IMR-90 (cell line): ENCODE measurements at regions not wholly inside any gene's neighbourhood (a gene's known extent, or its start where the extent isn't known, plus 50 kb on each side); places are given as distances from the start of the nearest gene placed in this dataset.

Source experiments
- ATAC-seq: fragments of 200-7000 bp; cut with Tn5 transposase; 2 replicates; pipeline ENCODE4 v1.9.1; 2020; ENCODE audit warnings: low read depth, mild to moderate bottlenecking, moderate library complexity
- BruUV-seq: library from RNA; stranded (reverse); fragments of 400-500 nt; replicated peaks from 2 replicates; lab custom pipeline; 2021; lab: Mats Ljungman, UMichigan
- CTCF ChIA-PET: fragments of 300-600 bp; formaldehyde crosslinking; extraction: SDS; loops from one replicate; lab custom pipeline; 2021; ENCODE audit warnings: antibody characterized with exemption; lab: Yijun Ruan, JAX
- POLR2A ChIA-PET: fragments of 300-600 bp; sonication (Branson Sonifier 250); formaldehyde crosslinking; loops from one replicate; lab custom pipeline; 2022; ENCODE audit warnings: antibody characterized with exemption; ENCODE audit not compliant: unreplicated experiment; lab: Charles Lee
- DNase-seq: peaks from one replicate; pipeline ENCODE4 v3.0.0; 2013
- H2AFZ ChIP-seq: replicated peaks from 2 replicates; pipeline ENCODE3; 2013; ENCODE audit warnings: low read length, mild to moderate bottlenecking; ENCODE audit not compliant: poor library complexity
- H2AK5ac ChIP-seq: 2 replicates; pipeline ENCODE4 v1.6.1; 2013; ENCODE audit warnings: low read depth, low read length, inconsistent platforms
- H2AK9ac ChIP-seq: replicated peaks from 2 replicates; pipeline ENCODE3; 2013; ENCODE audit warnings: mild to moderate bottlenecking, low read depth, low read length, moderate library complexity; ENCODE audit not compliant: poor library complexity
- H2BK120ac ChIP-seq: 2 replicates; pipeline ENCODE4 v1.6.1; 2013; ENCODE audit warnings: low read depth, low read length, inconsistent platforms
- H2BK15ac ChIP-seq: 3 replicates; pipeline ENCODE4 v1.6.1; 2013; ENCODE audit warnings: low read depth, low read length, inconsistent platforms
- H2BK20ac ChIP-seq: 2 replicates; pipeline ENCODE4 v1.6.1; 2013; ENCODE audit warnings: low read depth, mild to moderate bottlenecking, inconsistent platforms, low read length, moderate library complexity
- H2BK5ac ChIP-seq: 2 replicates; pipeline ENCODE4 v1.6.1; 2013; ENCODE audit warnings: mild to moderate bottlenecking, low read depth, low read length, inconsistent platforms; ENCODE audit not compliant: poor library complexity, severe bottlenecking
- H3K14ac ChIP-seq: replicated peaks from 2 replicates; pipeline ENCODE4 v1.6.1; 2013; ENCODE audit warnings: low read depth, low read length, inconsistent platforms
- H3K18ac ChIP-seq: 2 replicates; pipeline ENCODE4 v1.6.1; 2013; ENCODE audit warnings: low read depth, low read length, control low read depth
- H3K23ac ChIP-seq: 2 replicates; pipeline ENCODE4 v1.6.1; 2013; ENCODE audit warnings: low read depth, low read length, inconsistent platforms
- H3K27ac ChIP-seq: 2 replicates; pipeline ENCODE4 v1.5.1; 2013; ENCODE audit warnings: mild to moderate bottlenecking, control low read depth, low read length; ENCODE audit not compliant: insufficient read depth
- H3K27me3 ChIP-seq: 2 replicates; pipeline ENCODE4 v1.6.1; 2013; ENCODE audit warnings: low read length; ENCODE audit not compliant: control insufficient read depth, insufficient read depth
- H3K36me3 ChIP-seq: 2 replicates; pipeline ENCODE4 v1.6.1; 2013; ENCODE audit warnings: low read length, mixed read lengths; ENCODE audit not compliant: control insufficient read depth, insufficient read depth
- H3K4ac ChIP-seq: 2 replicates; pipeline ENCODE4 v1.6.1; 2013; ENCODE audit warnings: low read depth, low read length, inconsistent platforms
- H3K4me1 ChIP-seq: 2 replicates; pipeline ENCODE4 v1.6.1; 2013; ENCODE audit warnings: low read length, mixed read lengths; ENCODE audit not compliant: control insufficient read depth, insufficient read depth
- H3K4me2 ChIP-seq: 2 replicates; pipeline ENCODE4 v1.6.1; 2013; ENCODE audit warnings: low read depth, mild to moderate bottlenecking, control low read depth, low read length, moderate library complexity
- H3K4me3 ChIP-seq: 2 replicates; pipeline ENCODE4 v1.5.1; 2013; ENCODE audit warnings: low read depth, mild to moderate bottlenecking, control low read depth, low read length, moderate library complexity; ENCODE audit not compliant: insufficient read depth
- H3K56ac ChIP-seq: 2 replicates; pipeline ENCODE4 v1.6.1; 2013; ENCODE audit warnings: low read length, inconsistent platforms; ENCODE audit not compliant: insufficient read depth; ENCODE audit errors: extremely low read depth
- H3K79me1 ChIP-seq, 2 experiments: 2 replicates each; pipeline ENCODE4 v1.6.1; 2013; ENCODE audit warnings: low read length in 2 of 2, inconsistent platforms in 1 of 2, low read depth in 1 of 2
- H3K9ac ChIP-seq: 2 replicates; pipeline ENCODE4 v1.6.1; 2013; ENCODE audit warnings: low read depth, low read length, control low read depth
- H3K9me1 ChIP-seq: 2 replicates; pipeline ENCODE4 v1.6.1; 2013; ENCODE audit warnings: low read length, inconsistent platforms; ENCODE audit not compliant: insufficient read depth
- H3K9me3 ChIP-seq: 2 replicates; pipeline ENCODE4 v1.6.1; 2013; ENCODE audit warnings: low read length; ENCODE audit not compliant: control insufficient read depth, insufficient read depth
- H4K20me1 ChIP-seq: 2 replicates; pipeline ENCODE4 v1.6.1; 2013; ENCODE audit warnings: low read length, inconsistent platforms; ENCODE audit not compliant: insufficient read depth
- H4K5ac ChIP-seq: 2 replicates; pipeline ENCODE4 v1.6.1; 2013; ENCODE audit warnings: mild to moderate bottlenecking, low read depth, low read length, control low read depth
- H4K8ac ChIP-seq, 2 experiments: 2 replicates each; pipeline ENCODE4 v1.6.1; 2013; ENCODE audit warnings: low read depth in 2 of 2, low read length in 2 of 2, control low read depth in 1 of 2, inconsistent platforms in 1 of 2
- H4K91ac ChIP-seq: 2 replicates; pipeline ENCODE4 v1.6.1; 2013; ENCODE audit warnings: low read depth, low read length, inconsistent platforms; ENCODE audit not compliant: insufficient read depth
- BHLHE40 ChIP-seq: fragments of 150-350 bp; IDR thresholded peaks from 2 replicates; pipeline ENCODE4 v1.6.1; 2016; ENCODE audit warnings: mild to moderate bottlenecking, low read depth, low read length
- CEBPB ChIP-seq: IDR thresholded peaks from 2 replicates; pipeline ENCODE4 v1.6.1; 2012; ENCODE audit warnings: low read depth, low read length, improper control_type of control experiment
- CHD1 ChIP-seq: IDR thresholded peaks from 2 replicates; pipeline ENCODE4 v1.6.1; 2012; ENCODE audit warnings: low read depth, low read length, improper control_type of control experiment
- RFX5 ChIP-seq: IDR thresholded peaks from 2 replicates; pipeline ENCODE4 v1.8.0; 2012; ENCODE audit warnings: low read depth, mild to moderate bottlenecking, low read length, moderate library complexity
- WGBS, 2 experiments: methylation state at CpG; one replicate each; pipeline versions ENCODE4 v1.1.5 to v1.1.7; 2013; ENCODE audit warnings: missing lambda C conversion rate in 2 of 2; ENCODE audit not compliant: insufficient read length in 1 of 2; ENCODE audit errors: extremely low coverage in 2 of 2; 5-methylcytosine and 5-hydroxymethylcytosine counted together
- dilution Hi-C: fragments of 300-500 bp; cut with HindIII; formaldehyde crosslinking; loops from one replicate; pipeline ENCODE4 v1.14.3; 2018; ENCODE audit warnings: low sequenced_read_pairs; ENCODE audit not compliant: unreplicated experiment
- in situ Hi-C: fragments of 300-500 bp; cut with MboI; formaldehyde crosslinking; loops from 3 replicates; pipeline ENCODE4 v1.14.3; 2019; ENCODE audit warnings: low sequenced_read_pairs, inconsistent platforms, mixed read lengths
- intact Hi-C: fragments of 100-400 bp; cut with micrococcal nuclease; formaldehyde crosslinking; loops from 2 replicates; pipeline ENCODE4 v1.10.0; 2022

- Histone ChIP-seq H3K27ac (no peak overlapping the region), H3K4me1 (no peaks in the 10 kb centered on the region), H4K91ac (no peak overlapping the region), H2BK120ac (no peak overlapping the region), H3K23ac (no peak overlapping the region), H3K18ac (no peak overlapping the region), H2AK9ac (no peak overlapping the region), H2AK5ac (no peak overlapping the region), H2BK15ac (no peak overlapping the region), H2AFZ (no peak overlapping the region), H3K14ac (no peak overlapping the region), H3K4me2 (peak overlapping the region; percentile 35; the same call in 1 of the 2 replicates), H3K9me1 (no peaks in the 10 kb centered on the region), H3K36me3 (no peaks in the 10 kb centered on the region), H2BK20ac (no peak overlapping the region), H3K56ac (no peak overlapping the region), H3K79me1 (no peaks in the 10 kb centered on the region), H3K4ac (no peak overlapping the region), H4K5ac (no peak overlapping the region), H3K9ac (no peak overlapping the region), H2BK5ac (no peak overlapping the region), H3K27me3 (no peaks in the 10 kb centered on the region; the same call in 1 of the 2 replicates), H4K8ac (no peak overlapping the region), H4K20me1 (no peaks in the 10 kb centered on the region), H3K4me3 (no peak overlapping the region), H3K9me3 (no peaks in the 10 kb centered on the region)
- WGBS, 2 experiments, result no CpG with 5 or more reads among the region's 3 CpGs
- no TSS peak for BruUV-seq
- intact Hi-C loops, result no loop called here
- ATAC-seq, result peak; percentile 24; the same call in 1 of the 2 replicates
- in situ Hi-C loops, result no loop called here
- CTCF ChIA-PET, result no interaction called here
- DNase-seq, result peak; percentile 29
- POLR2A ChIA-PET, result no interaction called here
- TF ChIP-seq CHD1, result no peak
- TF ChIP-seq CEBPB, result no peak
- no peak for TF ChIP-seq BHLHE40
- TF ChIP-seq RFX5, result no peak
- dilution Hi-C loops, result no loop called here
Observed at GRCh38 chr15:81966631-81967030, 79.2 kb downstream of the MEX3B start.
